NCI-H446 (cell line): ENCODE measurements at regions not wholly inside any gene's neighbourhood (a gene's known extent, or its start where the extent isn't known, plus 50 kb on each side); places are given as distances from the start of the nearest gene placed in this dataset.

Source experiments
- DNase-seq, 2 experiments: peaks; one replicate each; lab custom pipeline; 2025; lab: John Stamatoyannopoulos, UW

DNA sequence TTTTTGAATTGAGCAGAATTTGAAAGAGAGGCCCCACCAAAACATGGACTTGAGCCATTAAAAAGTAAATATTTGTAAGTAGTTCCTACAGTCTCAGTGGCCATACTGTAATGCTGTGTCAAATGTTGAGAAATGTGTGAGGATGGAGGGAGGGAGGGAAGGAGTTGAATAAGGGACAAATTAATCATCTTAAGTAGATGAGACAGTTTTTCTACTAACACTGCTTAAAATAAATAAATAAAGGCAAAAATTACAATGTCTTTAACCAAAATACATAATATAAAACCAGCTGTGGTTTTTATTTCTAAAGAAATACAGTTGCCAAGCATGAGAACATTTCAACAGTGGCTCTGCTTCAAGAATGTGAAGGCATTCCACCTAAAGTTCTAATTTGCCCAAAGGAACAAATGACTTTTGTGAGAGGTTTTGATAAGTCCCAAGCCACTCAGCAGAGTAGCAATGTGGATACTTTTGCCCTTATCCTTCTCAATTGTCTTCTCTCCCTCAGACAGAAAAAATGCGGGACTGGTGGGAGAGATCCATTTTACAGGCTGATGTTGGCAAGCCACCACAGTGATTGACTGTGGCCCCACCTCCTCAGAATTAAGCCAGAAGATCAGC, 427.0 kb upstream of the RARB start:
- no peak for DNase-seq

DNA sequence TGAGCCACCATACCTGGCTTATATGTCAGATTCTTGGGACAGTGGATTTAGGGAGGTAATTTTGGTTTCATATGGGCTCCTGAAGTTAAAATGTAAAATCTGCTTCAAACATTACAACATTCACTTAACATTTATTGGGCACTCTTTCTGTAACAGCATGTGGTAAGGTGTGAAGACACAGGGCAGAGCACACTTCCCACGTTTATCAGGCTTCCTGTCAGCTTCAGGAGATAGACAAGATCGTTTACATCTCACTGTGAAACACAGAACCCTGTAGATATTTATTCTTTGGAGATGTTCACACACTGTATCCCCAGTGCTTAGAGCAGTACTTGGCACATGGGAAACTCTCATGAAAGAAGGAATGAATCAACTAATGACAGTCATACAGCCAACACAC, 426.0 kb upstream of the RARB start:
- no peak for DNase-seq

DNA sequence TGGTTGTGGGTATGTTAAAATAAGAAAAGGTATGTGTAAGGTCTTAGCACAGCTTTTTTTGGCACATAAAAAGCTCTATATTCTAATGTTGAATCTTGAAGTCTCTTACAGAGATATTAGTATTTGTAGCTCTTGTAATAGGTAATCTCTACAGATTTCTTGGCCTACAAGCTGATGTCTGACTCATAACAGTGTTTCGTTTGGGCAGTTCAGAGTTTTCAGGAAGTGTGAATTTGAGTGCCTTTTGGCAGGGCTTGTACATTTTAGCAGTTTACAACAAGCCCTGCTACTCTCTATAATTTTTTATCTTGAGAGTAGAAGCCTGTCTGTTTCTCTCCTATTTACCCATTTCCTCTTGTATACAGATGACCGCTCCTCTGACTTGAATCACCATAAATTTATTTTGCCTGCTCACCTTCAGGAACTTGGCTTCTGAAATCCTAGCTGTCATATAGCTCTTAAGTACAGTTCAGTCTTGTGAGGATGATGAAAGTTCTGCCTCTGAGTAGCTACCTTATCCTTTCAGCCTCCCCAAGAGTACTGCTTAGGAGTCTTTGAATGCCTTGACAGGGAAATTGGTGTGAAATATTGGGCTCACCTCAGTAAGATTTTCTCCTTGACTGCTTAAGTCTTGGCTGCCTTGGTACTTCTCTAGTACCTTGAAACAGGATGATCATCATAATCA, 419.9 kb upstream of the RARB start:
- DNase-seq: peak; percentile 1 to 28

DNA sequence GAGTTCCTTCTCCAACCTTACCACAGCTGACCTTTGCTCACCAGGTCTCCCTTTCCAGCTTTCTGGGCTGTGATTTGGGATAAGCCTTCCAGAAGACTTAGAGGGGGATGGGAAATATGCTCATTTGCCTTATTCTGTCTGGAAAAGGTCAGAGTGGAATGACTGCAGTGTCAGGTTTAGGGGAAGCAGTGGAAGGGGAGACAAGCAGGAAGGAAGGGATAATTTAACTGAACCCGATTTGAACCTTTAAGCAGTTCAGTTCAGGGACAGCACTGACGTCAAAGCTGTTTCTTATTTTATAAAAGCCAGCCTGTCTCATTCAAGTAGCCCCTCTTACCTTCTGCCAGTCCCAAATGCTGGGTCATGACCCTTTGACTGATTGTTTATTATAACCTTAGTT, 418.4 kb upstream of the RARB start:
- no peak for DNase-seq

DNA sequence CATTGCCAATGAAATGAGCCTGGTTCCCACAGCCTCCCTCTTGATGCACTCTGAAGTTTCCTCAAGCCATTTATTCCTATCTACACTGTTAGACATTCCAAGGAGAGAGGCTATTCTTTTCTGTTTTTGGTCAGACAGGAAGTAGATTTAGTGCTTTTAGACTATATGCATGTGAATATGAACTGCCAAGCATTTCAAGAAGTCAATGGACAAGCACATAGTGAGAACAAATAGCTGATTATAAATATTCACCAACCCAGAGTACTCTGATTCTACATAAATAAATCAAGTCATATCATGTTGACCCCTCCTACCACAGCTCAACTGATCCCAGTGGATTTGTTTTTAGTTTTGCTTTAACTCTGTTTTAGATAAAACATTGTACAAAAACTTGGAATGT, 412.5 kb upstream of the RARB start:
- no peak for DNase-seq

DNA sequence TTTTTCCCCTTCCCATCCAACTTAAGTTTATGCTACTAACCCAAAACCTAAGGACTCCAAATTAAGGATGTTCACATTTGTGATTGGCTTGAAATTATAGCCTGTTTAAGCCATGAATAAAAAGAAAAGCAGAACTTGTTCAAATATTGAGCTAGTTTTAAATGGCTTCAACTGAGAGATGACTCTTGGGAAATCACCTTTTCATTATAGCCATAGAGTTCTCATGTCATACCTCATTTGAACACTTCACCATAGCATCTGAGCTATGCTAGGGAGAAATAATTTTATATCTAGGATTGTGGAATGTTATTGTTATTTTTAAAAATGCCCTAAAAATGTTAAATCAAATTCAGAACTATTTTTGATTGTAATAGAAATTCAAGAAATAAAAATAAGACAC, 409.2 kb upstream of the RARB start:
- no peak for DNase-seq

DNA sequence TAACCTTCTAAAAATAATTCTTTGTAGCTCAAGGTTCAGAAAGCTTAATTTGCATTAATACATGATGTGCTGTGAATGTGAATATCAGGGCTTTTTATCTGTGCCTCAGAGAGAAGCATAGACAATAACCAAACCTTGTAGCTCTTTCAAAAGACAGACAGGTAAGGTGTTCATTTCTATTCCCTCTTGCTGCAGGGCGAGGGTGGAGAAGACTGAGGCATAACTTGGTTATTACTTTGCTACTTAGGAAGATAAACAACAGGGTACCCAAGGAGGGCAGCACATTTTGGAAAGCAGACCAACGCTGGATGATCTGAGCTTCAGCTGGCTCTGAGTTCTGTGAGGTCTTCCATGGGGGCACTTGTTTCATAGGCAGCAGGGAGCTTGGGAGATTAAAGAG, 408.6 kb upstream of the RARB start:
- DNase-seq: no peak

DNA sequence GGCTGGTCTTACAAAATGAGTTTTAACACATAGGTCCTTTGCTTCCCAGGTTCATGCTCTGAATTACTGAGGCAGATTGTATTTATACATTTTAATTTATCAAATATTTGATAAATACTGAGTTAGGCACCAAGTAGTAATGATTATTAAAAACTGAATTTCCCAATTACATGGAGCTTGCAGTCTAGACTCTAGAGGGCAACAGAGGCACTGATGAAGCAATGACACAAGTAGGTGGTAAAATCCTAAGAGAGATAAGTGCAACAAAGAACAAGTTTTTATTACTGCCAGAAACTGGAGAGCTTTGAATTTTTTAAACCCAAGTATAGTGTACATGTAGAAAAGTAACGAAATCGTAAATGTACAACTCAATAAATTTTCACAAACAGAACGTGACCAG, 406.2 kb upstream of the RARB start:
- peak in 1 of 2 experiments; percentile 1 for DNase-seq

DNA sequence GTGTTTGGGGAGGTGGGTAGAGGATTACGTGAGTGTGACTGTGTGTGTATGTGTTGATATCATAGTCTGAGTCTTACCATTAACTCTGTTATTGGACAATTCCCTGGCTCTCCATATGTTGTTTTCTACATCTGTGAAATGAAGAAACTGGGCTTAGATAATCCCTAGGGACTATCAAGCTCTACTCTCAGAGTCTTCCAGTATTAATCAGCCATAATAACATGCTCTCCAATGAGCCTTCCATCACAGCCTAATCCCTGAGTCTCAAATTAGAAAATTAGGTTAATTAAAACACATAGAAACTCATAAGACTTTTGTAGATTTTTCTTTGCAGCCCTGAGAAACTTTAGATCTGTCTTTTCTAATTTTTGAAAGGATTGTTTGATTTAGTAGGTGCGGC, 404.2 kb upstream of the RARB start:
- no peak for DNase-seq

DNA sequence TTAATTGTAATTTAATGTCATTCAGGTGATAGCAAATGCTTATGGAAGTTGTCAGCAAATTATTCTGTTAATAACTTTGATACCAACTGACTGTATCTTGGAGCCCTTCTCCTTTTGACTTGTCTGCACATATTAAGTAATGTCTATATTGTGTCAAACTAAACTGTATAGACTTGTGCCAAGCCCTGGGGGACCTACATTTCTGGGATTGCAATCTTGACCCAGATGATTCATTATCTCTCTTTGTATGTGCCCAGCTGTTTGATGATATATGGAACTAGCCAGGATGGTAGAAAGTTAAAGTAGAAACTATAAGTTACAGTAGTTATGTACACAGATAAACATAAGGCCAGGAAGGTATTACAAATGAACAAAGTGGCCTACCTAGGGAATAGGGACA, 402.8 kb upstream of the RARB start:
- no peak for DNase-seq

DNA sequence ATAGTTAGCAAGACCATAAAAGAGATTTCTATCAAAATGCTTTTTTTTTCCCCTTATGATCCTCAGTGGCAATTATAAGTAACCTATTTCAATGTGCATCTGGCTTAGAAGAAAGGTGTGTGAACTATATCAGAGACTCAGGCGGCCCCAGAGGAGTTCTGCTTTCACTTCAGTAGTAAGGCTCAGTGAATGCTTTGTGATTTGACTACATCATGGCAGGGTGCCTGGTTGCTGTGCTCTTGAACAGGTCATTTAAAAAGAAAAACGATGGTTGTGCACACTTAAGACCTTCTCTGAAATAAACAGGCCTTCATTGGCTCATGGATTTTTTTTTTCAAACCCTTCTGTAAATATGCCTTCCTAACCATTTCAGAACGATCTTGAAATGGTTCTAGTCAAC, 400.4 kb upstream of the RARB start:
- no peak for DNase-seq

DNA sequence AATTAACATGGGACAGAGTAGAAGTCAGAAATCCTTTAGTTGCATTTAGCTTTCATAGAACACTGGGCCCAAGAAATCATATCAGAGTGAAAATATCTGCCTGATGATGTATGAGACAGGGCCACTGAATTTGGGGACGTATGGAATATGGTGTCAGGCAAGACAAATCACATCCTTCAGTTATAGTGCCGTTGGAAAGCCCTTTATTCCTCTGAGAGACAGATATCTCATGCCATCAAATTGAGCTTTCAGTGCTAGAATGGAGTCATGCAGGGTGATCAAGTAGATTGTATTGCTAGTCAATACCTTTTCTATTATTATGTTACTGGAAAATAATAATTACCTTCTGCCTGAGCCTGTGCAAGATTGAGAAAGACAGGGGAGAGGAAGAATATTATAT, 398.2 kb upstream of the RARB start:
- no peak for DNase-seq

DNA sequence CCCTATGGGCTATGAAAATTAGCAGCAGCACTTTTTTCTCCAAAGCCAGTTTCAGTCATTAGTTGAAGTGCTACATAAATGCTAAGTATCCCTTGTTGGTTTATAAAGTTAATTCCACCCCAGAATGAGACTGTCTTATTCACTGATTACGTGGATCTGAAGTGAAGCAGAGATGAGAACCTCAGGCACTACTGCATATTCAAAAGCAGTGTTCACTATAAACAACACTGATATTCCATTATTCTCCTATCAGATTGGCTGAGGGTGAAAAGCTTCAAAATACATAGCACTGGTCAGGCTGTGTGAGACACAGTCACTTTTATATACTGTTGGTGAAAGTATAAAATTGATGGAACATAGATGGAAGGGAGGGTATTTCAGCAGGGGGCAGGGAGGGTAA, 395.7 kb upstream of the RARB start:
- no peak for DNase-seq

DNA sequence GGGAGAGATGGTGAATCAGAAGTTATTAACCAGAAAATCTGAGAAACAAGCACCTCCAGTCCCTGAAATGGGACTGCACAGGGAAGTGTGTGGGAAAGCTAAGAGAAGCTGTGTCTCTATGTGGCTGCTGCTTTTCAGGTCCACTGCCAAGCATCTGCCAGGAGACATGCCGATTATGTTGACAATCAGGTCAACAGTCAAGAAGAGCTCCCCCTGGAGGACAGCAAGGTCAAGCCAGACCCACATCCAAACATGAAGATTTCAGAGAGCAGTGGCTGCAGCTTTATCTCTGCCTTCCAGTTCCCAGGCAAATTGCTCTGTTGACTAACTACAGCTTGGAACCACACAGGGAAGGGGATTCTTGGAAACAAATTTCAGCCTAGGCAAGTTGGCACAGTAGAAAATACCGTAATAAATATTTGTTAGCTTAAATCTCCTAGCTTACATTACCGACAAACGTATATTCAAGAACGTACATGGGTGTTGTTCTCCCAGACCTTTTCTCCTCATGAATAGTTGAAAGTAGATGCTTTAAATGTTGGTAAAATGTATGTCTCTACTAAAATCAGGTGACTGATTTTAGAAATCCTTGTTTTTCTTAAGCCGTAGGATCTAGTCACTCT, 394.5 kb upstream of the RARB start:
- DNase-seq: peak in 1 of 2 experiments; percentile 63

DNA sequence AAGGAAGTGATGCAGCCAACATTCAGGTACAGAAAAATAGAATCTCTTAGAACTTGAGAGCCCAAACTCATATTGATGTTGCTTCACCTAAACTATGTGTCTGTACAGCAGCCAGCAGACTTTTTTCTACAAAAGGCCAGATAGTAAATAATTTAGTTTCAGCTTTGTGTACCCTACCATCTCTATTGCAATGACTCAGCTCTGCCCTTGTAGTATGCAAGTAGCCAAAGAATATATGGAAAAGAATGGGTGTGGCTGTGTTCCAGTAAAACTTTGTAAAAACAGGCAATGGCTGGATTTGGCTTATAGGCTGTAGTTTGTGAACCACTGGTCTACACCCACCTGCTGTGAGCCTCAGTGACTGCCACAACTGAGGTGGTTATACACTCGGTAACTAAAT, 392.5 kb upstream of the RARB start:
- peak in 1 of 2 experiments; percentile 16 for DNase-seq

DNA sequence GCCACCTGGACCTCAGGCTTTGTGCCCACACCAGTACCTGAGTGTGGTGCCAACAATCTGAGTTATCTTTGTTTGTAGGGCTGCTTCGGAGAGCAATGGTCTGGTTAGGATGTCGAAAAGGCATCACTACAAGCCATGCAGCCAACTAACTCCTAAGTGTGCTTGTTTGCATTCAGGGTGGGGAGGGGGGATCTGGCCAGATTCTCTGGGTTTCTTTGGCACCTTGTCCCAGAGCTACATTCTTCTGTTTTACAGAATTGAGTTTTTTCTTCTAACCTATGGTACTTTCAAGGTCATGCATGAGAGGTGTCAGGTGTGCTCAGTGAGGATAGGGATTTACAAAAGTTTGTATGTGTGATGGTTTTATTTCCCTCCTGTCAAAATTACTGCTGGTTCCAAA, 391.4 kb upstream of the RARB start:
- DNase-seq: peak in 1 of 2 experiments; percentile 53

DNA sequence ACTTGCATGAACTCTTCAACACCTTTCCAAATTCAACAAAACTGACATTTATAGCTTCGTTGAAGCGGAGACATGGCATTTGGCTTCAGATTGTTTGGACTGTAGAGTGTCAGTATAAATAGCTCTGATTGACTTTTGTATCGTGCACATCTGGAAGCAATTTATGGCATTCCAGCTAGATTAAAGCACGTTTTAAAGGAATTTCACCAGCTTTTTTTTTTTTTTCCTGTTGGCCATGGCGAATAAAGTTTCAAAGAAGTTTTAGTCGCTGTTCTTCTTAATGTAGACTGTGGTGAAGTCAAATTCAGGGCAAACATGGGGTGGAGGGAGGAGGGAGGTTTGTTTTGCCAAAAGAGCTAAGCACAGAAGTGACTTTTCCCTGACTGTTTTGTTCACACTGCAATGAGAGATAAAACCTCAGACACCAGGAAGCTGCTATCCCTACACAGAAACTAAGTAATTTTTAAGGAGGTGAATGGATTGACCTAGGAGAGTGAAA, 391.0 kb upstream of the RARB start:
- DNase-seq: peak in 1 of 2 experiments; percentile 60

DNA sequence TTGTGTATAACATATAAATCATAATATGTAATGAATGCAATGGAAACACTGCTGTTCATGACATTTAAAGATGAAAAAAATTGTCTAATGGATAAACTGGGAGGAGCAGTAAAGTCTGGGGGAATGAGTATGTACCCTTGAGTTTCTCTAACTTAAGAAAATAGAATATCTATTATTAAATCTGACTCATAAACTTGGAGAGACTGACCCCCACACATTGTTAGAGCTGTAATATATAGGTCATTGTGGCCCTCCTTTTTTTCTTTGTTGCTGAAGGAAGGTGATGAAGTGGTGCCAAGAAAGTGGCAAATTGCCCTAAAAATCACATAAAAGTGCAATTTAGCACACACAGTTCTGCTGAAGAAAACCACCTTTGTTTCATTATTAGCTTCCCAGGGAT, 389.8 kb upstream of the RARB start:
- DNase-seq: no peak

DNA sequence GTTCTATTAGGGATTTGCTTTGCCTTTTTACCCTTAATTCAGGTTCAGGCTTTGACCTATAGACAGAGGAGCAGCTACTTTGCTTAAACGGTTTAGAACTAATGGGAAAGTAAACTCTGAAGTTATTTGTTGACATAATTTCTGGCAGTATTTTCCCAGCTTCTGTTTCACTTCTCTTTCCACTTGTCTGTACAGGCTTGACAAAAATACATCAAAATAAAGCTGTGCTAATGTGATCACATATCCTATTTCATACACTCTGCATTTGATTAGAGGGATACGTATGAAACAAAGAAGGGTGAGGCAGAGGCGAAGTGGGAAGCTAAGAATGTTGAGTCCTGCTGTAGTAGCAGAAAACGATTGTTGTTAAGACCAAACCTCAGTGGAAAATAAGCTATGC, 389.1 kb upstream of the RARB start:
- no peak for DNase-seq

DNA sequence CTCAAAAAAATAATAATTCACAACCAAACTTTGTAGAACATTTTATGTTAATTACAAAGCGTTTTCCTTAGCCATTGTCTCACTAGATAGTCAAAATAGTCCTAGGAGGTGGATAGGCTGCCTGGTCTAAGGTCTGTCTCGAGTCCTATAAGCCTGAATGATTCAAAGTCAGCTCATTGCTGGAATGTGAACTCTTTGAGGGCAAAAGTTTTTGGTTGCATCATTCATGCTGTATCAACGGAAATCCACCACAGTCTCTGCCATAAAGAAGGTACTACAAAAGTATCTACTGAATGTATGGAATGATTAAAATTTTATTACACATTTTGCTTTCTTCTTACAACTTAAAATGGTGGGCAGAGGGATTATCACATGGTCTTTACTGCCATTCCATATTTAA, 387.3 kb upstream of the RARB start:
- DNase-seq: no peak

DNA sequence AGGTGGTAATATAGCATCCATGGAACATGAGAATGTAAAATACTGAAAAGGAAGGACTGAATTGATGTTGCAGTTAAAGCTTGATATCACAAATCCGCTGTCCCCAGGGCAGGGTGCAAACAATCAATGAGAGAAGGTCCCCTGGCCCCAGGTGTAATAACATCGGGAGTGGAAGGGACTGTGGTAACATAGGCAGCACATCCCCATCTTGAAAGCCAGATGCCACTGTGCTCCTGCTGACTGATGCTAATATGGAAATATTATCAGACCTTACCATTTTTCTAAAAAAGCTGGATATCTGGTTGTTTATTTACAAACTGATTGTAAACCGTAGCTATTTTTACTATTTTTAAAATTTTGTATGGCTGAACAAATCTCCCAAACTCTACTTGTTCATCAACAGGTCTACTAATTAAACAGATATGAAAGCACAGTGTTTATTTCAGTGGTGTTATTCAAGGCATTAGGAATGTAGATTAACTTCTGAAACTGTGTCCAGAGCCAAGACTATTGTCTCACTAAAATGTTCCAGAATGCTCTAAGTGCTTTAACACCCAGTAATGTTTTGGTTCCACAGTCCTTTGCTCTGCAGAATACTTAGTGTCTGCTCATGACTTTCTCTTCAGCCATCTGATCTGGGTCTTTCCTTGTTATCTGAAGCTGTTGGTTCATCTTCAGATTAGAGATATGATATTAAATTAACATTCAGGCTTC, 386.0 kb upstream of the RARB start:
- DNase-seq: no peak

DNA sequence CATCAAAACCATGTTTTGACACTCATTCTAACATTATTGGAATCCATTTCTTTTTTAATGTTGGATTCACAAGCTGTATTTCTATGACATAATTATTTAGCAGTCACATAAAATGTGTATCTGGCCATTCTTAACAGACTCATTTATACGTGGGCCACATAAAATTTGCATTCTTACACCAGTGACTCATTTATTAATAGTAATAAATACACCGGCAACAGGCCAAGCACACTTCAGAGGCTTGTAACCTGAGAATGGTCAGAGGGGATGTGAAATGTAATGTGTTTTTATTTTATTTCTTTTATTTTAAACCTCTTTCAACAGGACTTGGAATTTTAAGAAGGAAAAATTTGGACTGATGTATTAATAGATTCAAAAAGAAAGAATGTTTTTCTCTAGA, 384.9 kb upstream of the RARB start:
- no peak for DNase-seq

DNA sequence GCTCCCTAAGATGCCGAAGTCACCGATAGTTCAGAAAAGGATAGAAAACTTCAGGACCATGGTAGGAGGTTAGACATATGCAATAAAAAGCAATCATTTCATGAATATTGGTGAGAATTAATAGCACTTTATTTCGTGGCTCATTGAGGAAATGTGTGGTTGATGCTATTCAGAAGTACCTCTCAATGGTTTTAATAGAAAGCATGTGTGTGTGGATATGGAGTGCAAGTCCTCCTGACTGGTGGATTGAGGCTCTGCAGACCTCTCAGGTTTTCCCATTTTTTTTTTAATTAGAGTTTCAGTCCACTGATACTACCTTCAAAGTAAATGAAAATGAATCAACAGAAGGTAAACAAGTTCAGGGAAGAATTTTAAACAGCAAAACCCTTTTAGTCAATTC, 384.3 kb upstream of the RARB start:
- DNase-seq: no peak
